Activated naive CD4-positive, alpha-beta T cell treated with anti-CD3 and anti-CD28 coated beads, Interleukin-2, amount 10 ng/mL, durations not matched to agents 7 days and 5 days (primary cell): ENCODE measurements at regions not wholly inside any gene's neighbourhood (a gene's known extent, or its start where the extent isn't known, plus 50 kb on each side); places are given as distances from the start of the nearest gene placed in this dataset.

Experiments
- CTCF ChIA-PET: fragments of 350-600 bp; sonication (Branson Sonifier 250); formaldehyde crosslinking; loops from one replicate; lab custom pipeline; 2021; ENCODE audit warnings: antibody characterized with exemption; lab: Charles Lee
- DNase-seq: peaks from one replicate; pipeline ENCODE4 v3.0.0-alpha.2; 2020
- H3K27ac Mint-ChIP-seq: one replicate; pipeline ENCODE4 v1.8.0; 2021; ENCODE audit warnings: mild to moderate bottlenecking, moderate library complexity, mixed read lengths
- H3K27me3 Mint-ChIP-seq: one replicate; pipeline ENCODE4 v1.8.0; 2021; ENCODE audit warnings: mild to moderate bottlenecking, mixed read lengths
- H3K36me3 Mint-ChIP-seq: one replicate; pipeline ENCODE4 v1.8.0; 2021; ENCODE audit warnings: mixed read lengths
- H3K4me1 Mint-ChIP-seq: one replicate; pipeline ENCODE4 v1.8.0; 2021; ENCODE audit warnings: mixed read lengths
- H3K4me3 Mint-ChIP-seq: one replicate; pipeline ENCODE4 v1.8.0; 2021; ENCODE audit warnings: mild to moderate bottlenecking, moderate library complexity, mixed read lengths
- H3K9me3 Mint-ChIP-seq: one replicate; pipeline ENCODE4 v1.8.0; 2021; ENCODE audit warnings: mixed read lengths

DNA sequence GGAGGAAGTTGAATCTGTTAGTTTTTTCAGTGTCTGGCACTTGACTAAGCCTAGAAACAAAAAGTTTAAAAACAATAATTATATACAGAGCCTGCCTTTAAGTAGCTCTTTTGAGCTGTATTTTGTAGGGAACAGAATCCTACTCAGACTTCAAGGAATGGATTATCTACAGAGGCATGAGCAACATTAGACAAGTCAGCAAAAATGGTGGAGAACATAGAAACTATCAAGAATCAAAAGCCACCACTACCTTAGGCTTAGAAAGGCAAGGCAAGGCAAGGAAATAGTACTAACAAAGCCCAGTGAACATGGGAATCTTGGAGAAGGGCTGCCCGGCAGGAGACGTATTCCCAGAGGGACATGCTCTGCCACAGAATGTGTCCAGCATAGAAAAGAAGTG, 353.6 kb upstream of the FAT3 start:
- no peak overlapping the region for H3K4me3 Mint-ChIP-seq
- no peak overlapping the region for H3K27ac Mint-ChIP-seq

DNA sequence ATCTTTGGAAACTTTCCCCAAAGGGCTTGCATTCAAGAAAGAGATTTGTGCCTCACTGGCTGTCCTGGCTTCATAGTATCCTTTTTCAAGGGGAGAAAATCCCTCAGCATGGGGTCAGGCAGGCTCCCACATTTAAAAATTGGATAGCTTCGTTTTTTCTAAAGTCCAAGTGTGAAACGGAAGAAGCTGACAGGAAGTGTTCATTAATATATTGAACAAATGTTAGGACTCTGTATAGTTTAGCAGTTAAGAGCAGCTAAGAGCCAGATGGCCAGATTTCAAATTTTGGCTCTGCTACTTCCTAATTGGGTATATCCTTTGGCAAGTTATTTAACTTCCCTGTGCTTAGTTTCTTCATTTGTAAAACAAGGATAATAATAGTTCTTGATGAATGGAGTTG, 354.9 kb upstream of the FAT3 start:
- CTCF ChIA-PET = no interaction called here
- Mint-ChIP-seq H3K27ac (no peak overlapping the region), H3K27me3 (no peaks in the 10 kb centered on the region), H3K9me3 (peaks cover 5% of the 10 kb centered on the region), H3K36me3 (no peaks in the 10 kb centered on the region), H3K4me3 (no peak overlapping the region), H3K4me1 (no peaks in the 10 kb centered on the region)
- no peak for DNase-seq

More for the DNA sequence above, 353.6 kb upstream of the FAT3 start:
- no peak for DNase-seq
- H3K9me3 Mint-ChIP-seq = peaks cover 5% of the 10 kb centered on the region
- H3K4me1 Mint-ChIP-seq = no peaks in the 10 kb centered on the region
- H3K27me3 Mint-ChIP-seq = no peaks in the 10 kb centered on the region
- H3K36me3 Mint-ChIP-seq = no peaks in the 10 kb centered on the region
- CTCF ChIA-PET = no interaction called here

DNA sequence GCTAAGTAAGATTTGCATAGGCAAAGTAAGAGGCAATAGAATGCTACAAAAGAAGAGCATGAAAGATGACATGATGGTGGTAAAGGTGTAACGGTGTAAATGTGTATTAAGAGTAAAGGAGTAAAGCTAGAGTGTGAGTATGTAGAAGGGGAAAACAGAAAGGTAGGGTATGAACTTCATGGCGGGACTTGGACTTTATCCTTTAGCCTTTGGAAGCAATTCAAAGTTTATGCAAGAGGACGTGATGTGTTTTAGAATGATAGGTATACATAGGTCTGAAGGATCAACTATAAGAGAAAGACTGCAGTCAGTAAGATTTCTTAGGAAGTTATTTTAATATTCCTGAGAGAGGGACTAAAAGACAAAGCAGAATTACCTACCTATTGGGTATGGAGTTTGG, 358.0 kb upstream of the FAT3 start:
- Mint-ChIP-seq H3K27ac (no peak overlapping the region), H3K4me1 (no peaks in the 10 kb centered on the region), H3K27me3 (no peaks in the 10 kb centered on the region), H3K4me3 (no peak overlapping the region), H3K36me3 (no peaks in the 10 kb centered on the region), H3K9me3 (peaks cover 5% of the 10 kb centered on the region)
- no peak for DNase-seq
- CTCF ChIA-PET = no interaction called here

DNA sequence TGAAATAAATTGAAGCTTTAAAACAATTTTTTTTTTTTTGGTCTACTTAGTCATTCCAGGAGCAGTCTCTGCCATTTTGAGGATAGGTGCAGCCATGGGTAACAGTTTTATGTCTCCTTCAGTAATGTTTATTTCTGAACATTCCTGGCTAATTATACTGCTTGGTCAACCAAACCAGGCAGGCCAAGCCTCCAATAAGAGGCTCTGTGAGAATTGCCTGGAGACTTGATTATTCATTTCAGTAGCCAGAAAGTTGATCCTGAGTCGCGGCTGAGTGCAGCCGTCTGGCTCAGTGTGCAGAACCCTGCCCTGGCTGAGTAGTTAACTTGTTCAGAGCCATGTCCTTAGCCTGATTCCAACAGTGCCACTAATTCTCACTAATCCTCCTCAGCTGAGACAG, 364.0 kb upstream of the FAT3 start:
- no peaks in the 10 kb centered on the region for H3K36me3 Mint-ChIP-seq
- no peaks in the 10 kb centered on the region for H3K27me3 Mint-ChIP-seq
- no peak overlapping the region for H3K4me3 Mint-ChIP-seq
- H3K27ac Mint-ChIP-seq = no peak overlapping the region
- no peak for DNase-seq
- H3K9me3 Mint-ChIP-seq = peaks cover 2% of the 10 kb centered on the region
- CTCF ChIA-PET = no interaction called here
- no peaks in the 10 kb centered on the region for H3K4me1 Mint-ChIP-seq

DNA sequence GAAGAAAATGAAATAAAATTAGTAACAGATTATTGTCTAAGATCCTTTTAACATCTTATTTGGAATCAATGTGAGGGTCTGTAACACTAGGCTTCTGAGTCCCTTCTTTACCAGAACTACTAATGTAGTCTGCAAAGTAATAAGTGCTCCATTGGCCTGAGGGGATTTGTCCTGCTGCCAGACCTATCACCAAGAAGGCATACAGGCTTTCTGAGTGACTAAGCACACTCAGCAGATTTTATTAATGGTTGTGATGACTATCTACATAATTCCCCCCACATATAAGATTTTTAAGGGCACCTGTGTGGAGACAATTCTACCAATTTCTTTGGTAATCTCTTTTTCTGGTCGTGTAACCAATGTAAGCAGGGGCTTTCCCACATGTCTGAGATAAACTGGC, 365.0 kb upstream of the FAT3 start:
- no peak for DNase-seq
- Mint-ChIP-seq H3K4me1 (no peaks in the 10 kb centered on the region), H3K36me3 (no peaks in the 10 kb centered on the region), H3K4me3 (no peak overlapping the region), H3K9me3 (peaks cover 2% of the 10 kb centered on the region), H3K27ac (no peak overlapping the region), H3K27me3 (no peaks in the 10 kb centered on the region)
- CTCF ChIA-PET = no interaction called here

DNA sequence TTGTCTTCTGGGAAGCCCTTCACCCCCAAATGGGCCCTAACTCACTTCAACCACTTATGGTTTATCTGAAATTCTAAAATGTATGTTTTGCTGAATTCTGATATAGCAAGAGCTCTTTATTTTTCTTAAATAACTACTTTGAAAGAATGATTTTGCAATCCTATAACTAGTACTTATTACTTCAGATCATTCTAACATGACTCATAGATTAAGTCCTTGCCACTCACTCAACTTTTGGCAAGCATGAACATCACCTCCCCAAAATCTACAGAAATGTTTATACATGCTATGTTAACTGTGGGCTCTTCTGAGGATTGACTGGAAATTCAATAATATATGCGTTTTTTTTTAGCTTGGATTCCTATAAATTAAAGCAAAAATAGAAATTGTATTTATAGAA, 367.4 kb upstream of the FAT3 start:
- CTCF ChIA-PET = no interaction called here
- Mint-ChIP-seq H3K36me3 (no peaks in the 10 kb centered on the region), H3K4me3 (no peak overlapping the region), H3K27ac (no peak overlapping the region), H3K9me3 (peaks cover 2% of the 10 kb centered on the region), H3K4me1 (no peaks in the 10 kb centered on the region), H3K27me3 (no peaks in the 10 kb centered on the region)
- DNase-seq = no peak

DNA sequence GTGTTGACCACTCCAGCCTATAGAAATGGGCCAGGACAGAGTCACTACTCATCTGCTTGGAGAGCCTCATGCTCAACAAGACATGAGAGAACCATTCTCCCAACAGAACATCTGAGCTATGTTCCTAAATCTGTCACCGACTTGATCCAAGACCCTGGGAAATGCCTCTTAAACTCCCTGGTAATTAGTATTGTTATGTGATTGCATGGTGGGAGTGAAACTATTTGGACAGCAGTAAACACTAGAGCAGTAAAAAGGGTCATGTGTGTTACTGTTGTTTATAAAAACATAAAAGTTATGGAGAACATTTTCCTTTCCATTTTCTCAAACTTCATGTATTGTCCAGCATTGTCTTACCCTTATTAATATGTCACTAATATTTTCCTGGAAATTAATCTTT, 369.8 kb upstream of the FAT3 start:
- DNase-seq = no peak
- Mint-ChIP-seq H3K4me3 (no peak overlapping the region), H3K9me3 (peaks cover 8% of the 10 kb centered on the region), H3K27ac (no peak overlapping the region), H3K4me1 (no peaks in the 10 kb centered on the region), H3K27me3 (no peaks in the 10 kb centered on the region), H3K36me3 (no peaks in the 10 kb centered on the region)
- CTCF ChIA-PET = no interaction called here

DNA sequence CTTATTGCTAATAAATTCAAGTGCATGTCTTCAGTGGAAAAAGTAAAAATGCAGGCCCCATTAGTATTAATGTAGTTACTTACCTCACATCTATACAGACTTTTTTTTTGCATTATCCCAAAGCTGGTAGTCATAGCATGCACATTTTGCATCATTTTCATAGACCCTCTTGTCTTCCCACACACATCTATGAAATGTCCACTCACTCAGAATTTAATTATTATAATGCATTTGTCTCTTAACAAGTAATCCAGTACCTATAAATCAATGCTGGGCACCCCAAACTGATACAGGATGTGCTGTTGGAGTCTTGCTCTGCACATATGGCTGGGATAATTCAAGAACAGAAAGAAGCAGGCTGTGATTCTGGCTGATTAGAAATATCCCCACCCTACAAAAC, 370.4 kb upstream of the FAT3 start:
- Mint-ChIP-seq H3K4me1 (no peaks in the 10 kb centered on the region), H3K27me3 (no peaks in the 10 kb centered on the region), H3K27ac (no peak overlapping the region), H3K4me3 (no peak overlapping the region), H3K36me3 (no peaks in the 10 kb centered on the region), H3K9me3 (peaks cover 11% of the 10 kb centered on the region)
- CTCF ChIA-PET = no interaction called here
- no peak for DNase-seq

DNA sequence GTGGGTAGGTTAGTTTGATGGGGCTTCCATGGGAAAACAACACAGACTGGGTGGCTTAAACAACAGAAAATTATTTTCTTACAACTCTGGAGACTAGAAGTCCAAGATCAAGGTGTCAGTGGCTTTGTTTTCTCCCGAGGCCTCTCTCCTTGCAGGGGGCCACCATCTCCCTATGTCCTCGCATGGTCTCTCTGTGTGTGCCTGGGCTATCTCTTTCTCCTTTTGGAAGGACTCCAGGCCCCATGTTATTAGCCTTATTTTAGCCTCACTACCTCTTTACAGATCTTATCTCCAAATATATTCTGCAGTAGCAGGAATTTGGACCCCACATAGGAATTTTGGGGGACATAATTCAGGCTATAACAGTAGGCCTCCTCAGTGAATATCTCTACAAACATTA, 372.7 kb upstream of the FAT3 start:
- Mint-ChIP-seq H3K36me3 (no peaks in the 10 kb centered on the region), H3K27me3 (no peaks in the 10 kb centered on the region), H3K4me1 (no peaks in the 10 kb centered on the region), H3K4me3 (no peak overlapping the region), H3K27ac (no peak overlapping the region), H3K9me3 (peaks cover 15% of the 10 kb centered on the region)
- CTCF ChIA-PET = no interaction called here
- no peak for DNase-seq

DNA sequence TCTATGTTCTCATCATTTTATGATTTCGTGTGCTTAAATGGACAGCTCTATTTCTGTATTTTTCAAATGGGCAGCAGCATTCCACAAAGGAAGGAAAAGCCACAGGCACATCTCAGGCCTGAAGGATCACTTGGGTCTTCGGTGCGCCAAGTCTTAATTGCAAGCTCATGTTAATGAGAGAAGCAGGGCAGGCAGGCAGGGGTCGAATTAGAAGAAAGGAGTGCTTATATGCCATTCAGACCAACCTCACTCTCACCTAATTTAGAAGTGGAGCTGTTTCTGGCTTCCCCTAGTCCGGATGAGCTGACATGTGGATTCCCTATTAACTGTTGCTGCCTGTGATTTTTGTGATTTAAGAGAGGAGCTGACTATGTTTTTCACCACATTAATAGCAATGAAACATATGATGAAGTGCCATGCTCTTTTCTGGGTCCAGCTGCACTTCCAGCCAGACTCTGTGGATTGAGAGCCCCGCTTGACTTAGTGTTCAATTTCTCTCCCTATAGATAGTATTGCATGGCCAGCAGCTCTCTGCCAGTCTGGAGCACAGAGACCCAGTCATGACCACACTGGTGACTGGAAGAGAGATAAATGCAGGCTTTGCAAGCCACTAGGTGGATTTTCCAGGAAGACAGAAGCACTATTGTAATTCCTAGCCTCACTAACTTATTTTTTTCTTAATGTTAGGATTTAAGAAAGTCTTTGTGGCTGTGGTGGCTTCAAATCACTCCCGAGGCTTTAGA, 373.9 kb upstream of the FAT3 start:
- H3K27me3 Mint-ChIP-seq = no peaks in the 10 kb centered on the region
- H3K4me3 Mint-ChIP-seq = no peak overlapping the region
- no peaks in the 10 kb centered on the region for H3K36me3 Mint-ChIP-seq
- no peak for DNase-seq
- CTCF ChIA-PET = no interaction called here
- no peaks in the 10 kb centered on the region for H3K4me1 Mint-ChIP-seq
- no peak overlapping the region for H3K27ac Mint-ChIP-seq
- H3K9me3 Mint-ChIP-seq = peaks cover 15% of the 10 kb centered on the region

DNA sequence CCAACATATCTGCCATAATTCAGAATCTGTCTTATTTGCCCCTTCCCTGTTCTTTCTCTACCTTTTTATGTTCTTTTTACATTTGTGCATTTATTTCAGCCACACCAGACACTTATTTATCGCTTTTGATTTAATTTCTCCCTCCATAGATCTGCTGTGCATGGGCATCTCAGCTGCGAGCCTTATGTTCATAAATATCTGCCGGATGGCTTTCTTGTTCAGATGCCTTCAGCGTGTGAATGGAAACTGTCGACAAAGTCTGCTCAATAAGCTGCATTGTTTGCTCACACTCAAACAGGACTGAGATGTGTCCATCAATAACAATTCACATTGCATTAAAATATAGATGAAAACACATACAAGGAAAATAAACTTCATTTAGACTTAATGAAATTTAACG, 374.6 kb upstream of the FAT3 start:
- Mint-ChIP-seq H3K36me3 (no peaks in the 10 kb centered on the region), H3K27ac (no peak overlapping the region), H3K27me3 (no peaks in the 10 kb centered on the region), H3K9me3 (peaks cover 15% of the 10 kb centered on the region), H3K4me1 (no peaks in the 10 kb centered on the region), H3K4me3 (no peak overlapping the region)
- DNase-seq = no peak
- CTCF ChIA-PET = no interaction called here

DNA sequence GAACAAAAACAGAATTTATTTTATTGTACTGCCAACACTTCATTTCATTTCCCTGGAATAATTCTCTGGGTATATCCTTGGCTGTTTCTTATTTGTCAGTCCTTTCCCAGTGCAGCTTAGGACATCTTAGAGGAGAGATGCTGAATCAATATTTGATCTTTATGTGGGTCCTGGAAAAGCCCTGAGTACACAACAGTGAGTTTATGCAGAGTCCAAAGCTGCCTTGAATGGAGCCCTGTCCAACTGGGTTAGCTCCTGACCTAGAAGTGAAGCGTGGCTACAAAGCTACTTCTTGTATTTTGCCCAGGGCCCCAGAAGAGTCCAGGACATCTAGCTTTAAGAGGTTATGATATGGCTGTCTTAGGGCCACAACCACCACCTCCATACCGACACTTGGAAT, 378.0 kb upstream of the FAT3 start:
- Mint-ChIP-seq H3K27me3 (no peaks in the 10 kb centered on the region), H3K36me3 (no peaks in the 10 kb centered on the region), H3K27ac (no peak overlapping the region), H3K4me3 (no peak overlapping the region), H3K9me3 (peaks cover 15% of the 10 kb centered on the region), H3K4me1 (no peaks in the 10 kb centered on the region)
- no peak for DNase-seq
- CTCF ChIA-PET = no interaction called here

DNA sequence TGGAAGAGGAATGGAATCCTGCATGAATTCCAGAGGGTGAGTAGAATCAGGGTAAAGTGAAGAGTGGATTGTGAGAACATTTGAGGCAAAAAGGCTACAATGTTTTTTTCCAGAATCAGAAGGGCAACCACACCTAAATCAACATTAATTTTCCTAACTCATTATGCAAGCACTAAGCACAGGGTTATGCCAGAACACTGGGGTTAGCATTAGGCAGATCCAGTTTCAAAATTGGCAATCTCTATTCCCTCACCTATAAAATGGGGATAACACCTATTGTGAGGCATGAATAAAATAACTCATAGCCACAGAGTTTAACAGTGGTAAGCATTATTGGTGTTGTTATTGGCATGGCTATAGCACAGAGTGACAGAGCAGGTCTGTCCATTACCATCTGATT, 378.6 kb upstream of the FAT3 start:
- H3K27ac Mint-ChIP-seq = no peak overlapping the region
- no peak overlapping the region for H3K4me3 Mint-ChIP-seq

DNA sequence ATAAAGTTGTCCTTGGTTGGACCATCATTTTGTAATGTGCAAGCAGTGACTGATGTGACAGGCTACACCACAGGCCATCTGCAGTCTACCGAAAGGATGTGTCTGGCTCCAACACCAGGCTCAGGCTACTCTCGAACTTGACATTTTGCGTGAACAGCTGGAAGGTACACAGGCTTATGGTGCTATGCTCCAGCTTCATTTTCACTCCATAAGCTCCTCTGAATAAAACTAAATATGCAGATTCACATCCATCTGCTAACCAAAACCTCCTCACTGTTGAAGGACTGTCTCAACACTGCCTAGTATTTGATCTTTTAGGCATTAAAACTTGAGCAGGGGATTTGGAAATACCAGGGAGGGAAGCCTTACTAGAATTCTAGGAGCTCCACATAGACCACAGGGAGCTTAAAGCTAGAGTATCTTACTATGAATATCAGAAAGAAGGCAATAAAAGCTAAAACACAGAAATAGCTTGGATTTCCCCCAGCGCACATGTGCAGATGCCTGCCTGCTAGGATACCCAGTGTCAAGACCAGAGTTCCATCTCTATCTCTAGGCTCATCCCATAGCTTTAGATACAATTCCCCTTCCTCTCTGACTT, 383.9 kb upstream of the FAT3 start:
- Mint-ChIP-seq H3K4me1 (no peaks in the 10 kb centered on the region), H3K27me3 (no peaks in the 10 kb centered on the region), H3K9me3 (peaks cover 4% of the 10 kb centered on the region), H3K36me3 (no peaks in the 10 kb centered on the region), H3K27ac (no peak overlapping the region), H3K4me3 (no peak overlapping the region)
- CTCF ChIA-PET = no interaction called here
- no peak for DNase-seq

More for the DNA sequence above, 378.6 kb upstream of the FAT3 start:
- peaks cover 11% of the 10 kb centered on the region for H3K9me3 Mint-ChIP-seq
- H3K4me1 Mint-ChIP-seq = no peaks in the 10 kb centered on the region
- CTCF ChIA-PET = no interaction called here
- no peaks in the 10 kb centered on the region for H3K36me3 Mint-ChIP-seq
- H3K27me3 Mint-ChIP-seq = no peaks in the 10 kb centered on the region
- DNase-seq = no peak
